ENCODE measurements at regions not wholly inside any gene's neighbourhood (a gene's known extent, or its start where the extent isn't known, plus 50 kb on each side); places are given as distances from the start of the nearest gene placed in this dataset.
A peak's percentile ranks its signal among the peaks of the same experiment; 100 is the strongest.

GRCh38 chr6:138607478-138608433, 108.5 kb upstream of the NHSL1 start:
- H2AFZ ChIP-seq (ENCODE audit: low read length) = no peak overlapping the region
- no peak overlapping the region for H3K27ac ChIP-seq (ENCODE audit: extremely low read length, insufficient read depth, low read length)
- no peak overlapping the region for H3K4me2 ChIP-seq (ENCODE audit: low read depth, low read length)
- 90% methylated on average over 10 of the region's 10 CpGs for WGBS (ENCODE audit: low lambda C conversion rate)
- no peaks in the 10 kb centered on the region for H3K36me3 ChIP-seq (replicated peaks in 1 of 2; ENCODE audit: control insufficient read depth in 1 of 2, insufficient read depth in 2 of 2, low read length in 2 of 2)
- CTCF ChIA-PET (ENCODE audit: low intra/inter-chr PET ratio, low total read pairs) = no interaction called here
- no peaks in the 10 kb centered on the region for H4K20me1 ChIP-seq (ENCODE audit: insufficient read depth, low read length)
- POLR2A ChIA-PET = no interaction called here
- in situ Hi-C loops (cut with HindIII; ENCODE audit: extremely low pct_ligation_motif_present, low pct_unique_long_range_greater_than_20kb) (no loop called here), intact Hi-C loops (cut with micrococcal nuclease; ENCODE audit: unreplicated experiment) (no loop called here)
- H3K27me3 ChIP-seq (ENCODE audit: control insufficient read depth in 1 of 2, insufficient read depth in 2 of 2, low read length in 2 of 2) = no peaks in the 10 kb centered on the region
- no peak overlapping the region for H3K9ac ChIP-seq (ENCODE audit: insufficient read depth, low read depth, low read length)
- TF ChIP-seq NONO (IDR thresholded peaks at IDR 0.05) = no peak
- no peak for TF ChIP-seq NONO (CRISPR knock-in tag; conservative IDR thresholded peaks at IDR 0.05)
- no peak for TF ChIP-seq ATF7 (IDR thresholded peaks at IDR 0.05)
- no peak for TF ChIP-seq ATF7 (CRISPR knock-in tag; IDR thresholded peaks at IDR 0.05)
- no peak for TF ChIP-seq GATAD1 (CRISPR knock-in tag; IDR thresholded peaks at IDR 0.05)
- no peak for TF ChIP-seq PHF8 (CRISPR knock-in tag; IDR thresholded peaks at IDR 0.05)
- TF ChIP-seq KDM5B (CRISPR knock-in tag; IDR thresholded peaks at IDR 0.05; ENCODE audit: borderline replicate concordance) = no peak
- TF ChIP-seq ERF (CRISPR knock-in tag; IDR thresholded peaks at IDR 0.05) = no peak
- TF ChIP-seq MAX (IDR thresholded peaks at IDR 0.05) = no peak
- no peak for ATAC-seq
- FAIRE-seq = no peak
- H3K4me3 ChIP-seq (replicated peaks in 1 of 3; ENCODE audit: insufficient read depth in 1 of 3, low read depth in 2 of 3, low read length in 3 of 3) = no peak overlapping the region
- DNase-seq (ENCODE audit: low spot score) = no peak
- H3K4me1 ChIP-seq (ENCODE audit: insufficient read depth, low read length) = peaks cover 25% of the 10 kb centered on the region
- H3K9me3 ChIP-seq (ENCODE audit: low read length) = no peaks in the 10 kb centered on the region
- H3K79me2 ChIP-seq (ENCODE audit: insufficient read depth, low read length) = no peaks in the 10 kb centered on the region
- BruUV-seq (replicated peaks) = no TSS peak

DNA sequence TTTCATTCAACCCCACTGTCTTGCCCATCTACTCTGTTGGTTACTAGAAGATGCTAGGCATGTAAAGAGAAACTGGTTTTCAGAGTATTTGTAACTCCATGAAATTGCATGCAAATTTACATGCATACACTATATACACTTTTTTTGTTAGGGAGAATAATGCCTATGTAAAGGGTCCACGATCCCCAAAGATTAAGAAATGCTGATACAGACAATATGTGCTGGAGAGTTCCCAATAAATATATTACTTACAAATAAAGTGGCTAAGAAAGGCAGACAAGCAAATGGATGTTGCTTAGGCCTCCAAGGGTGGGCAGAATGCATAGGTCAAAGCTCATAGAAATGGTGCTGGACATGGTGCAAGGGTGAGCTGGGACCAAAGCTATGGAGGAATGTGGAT, 109.6 kb upstream of the NHSL1 start:
- DNase-seq (ENCODE audit: low spot score) (no peak), FAIRE-seq (no peak), ATAC-seq (peak; percentile 42; the same call in 1 of the 3 replicates)
- ChIA-PET POLR2A (no interaction called here), CTCF (ENCODE audit: low intra/inter-chr PET ratio, low total read pairs) (no interaction called here)
- no TSS peak for BruUV-seq (replicated peaks)
- Histone ChIP-seq H3K27ac (ENCODE audit: extremely low read length, insufficient read depth, low read length) (no peak overlapping the region), H3K4me3 (replicated peaks in 1 of 3; ENCODE audit: insufficient read depth in 1 of 3, low read depth in 2 of 3, low read length in 3 of 3) (no peak overlapping the region), H3K9ac (ENCODE audit: insufficient read depth, low read depth, low read length) (no peak overlapping the region), H3K9me3 (ENCODE audit: low read length) (no peaks in the 10 kb centered on the region), H3K36me3 (replicated peaks in 1 of 2; ENCODE audit: control insufficient read depth in 1 of 2, insufficient read depth in 2 of 2, low read length in 2 of 2) (no peaks in the 10 kb centered on the region), H2AFZ (ENCODE audit: low read length) (no peak overlapping the region), H3K27me3 (ENCODE audit: control insufficient read depth in 1 of 2, insufficient read depth in 2 of 2, low read length in 2 of 2) (no peaks in the 10 kb centered on the region), H4K20me1 (ENCODE audit: insufficient read depth, low read length) (no peaks in the 10 kb centered on the region), H3K79me2 (ENCODE audit: insufficient read depth, low read length) (no peaks in the 10 kb centered on the region), H3K4me2 (ENCODE audit: low read depth, low read length) (no peak overlapping the region), H3K4me1 (ENCODE audit: insufficient read depth, low read length) (peaks cover 25% of the 10 kb centered on the region)
- in situ Hi-C loops (cut with HindIII; ENCODE audit: extremely low pct_ligation_motif_present, low pct_unique_long_range_greater_than_20kb) = no loop called here
- no peak for TF ChIP-seq ZNF280B (CRISPR knock-in tag; IDR thresholded peaks at IDR 0.05; ENCODE audit: borderline replicate concordance)
- TF ChIP-seq ZNF670 (CRISPR knock-in tag; IDR thresholded peaks at IDR 0.05; ENCODE audit: borderline replicate concordance) = no peak
- TF ChIP-seq MAFF (IDR thresholded peaks at IDR 0.05; ENCODE audit: low read depth, low read length) = peak; percentile 62
- TF ChIP-seq MAFK (conservative IDR thresholded peaks at IDR 0.05 in 1 of 2, IDR thresholded peaks at IDR 0.05 in 1 of 2; ENCODE audit: low read length in 2 of 2) = peak; percentile 68 to 82
- intact Hi-C loops (cut with micrococcal nuclease; ENCODE audit: unreplicated experiment) = no loop called here
- 95% methylated on average over 1 of the region's 1 CpG for WGBS (ENCODE audit: low lambda C conversion rate)
